GM12892 (cell line): ENCODE measurements at regions not wholly inside any gene's neighbourhood (a gene's known extent, or its start where the extent isn't known, plus 50 kb on each side); places are given as distances from the start of the nearest gene placed in this dataset.
"Not testable (repeated sequence)": the region's sequence is repeated elsewhere in the genome, so short reads cannot be mapped to it uniquely, and the experiment has no call there.

Experiments
- POLR2A ChIP-seq: IDR thresholded peaks from 2 replicates; pipeline ENCODE4 v1.6.1; 2011; ENCODE audit warnings: low read depth, low read length, control low read depth
- POLR2AphosphoS5 ChIP-seq: IDR thresholded peaks from 2 replicates; pipeline ENCODE4 v1.6.1; 2011; ENCODE audit warnings: low read depth, low read length, control low read depth

DNA sequence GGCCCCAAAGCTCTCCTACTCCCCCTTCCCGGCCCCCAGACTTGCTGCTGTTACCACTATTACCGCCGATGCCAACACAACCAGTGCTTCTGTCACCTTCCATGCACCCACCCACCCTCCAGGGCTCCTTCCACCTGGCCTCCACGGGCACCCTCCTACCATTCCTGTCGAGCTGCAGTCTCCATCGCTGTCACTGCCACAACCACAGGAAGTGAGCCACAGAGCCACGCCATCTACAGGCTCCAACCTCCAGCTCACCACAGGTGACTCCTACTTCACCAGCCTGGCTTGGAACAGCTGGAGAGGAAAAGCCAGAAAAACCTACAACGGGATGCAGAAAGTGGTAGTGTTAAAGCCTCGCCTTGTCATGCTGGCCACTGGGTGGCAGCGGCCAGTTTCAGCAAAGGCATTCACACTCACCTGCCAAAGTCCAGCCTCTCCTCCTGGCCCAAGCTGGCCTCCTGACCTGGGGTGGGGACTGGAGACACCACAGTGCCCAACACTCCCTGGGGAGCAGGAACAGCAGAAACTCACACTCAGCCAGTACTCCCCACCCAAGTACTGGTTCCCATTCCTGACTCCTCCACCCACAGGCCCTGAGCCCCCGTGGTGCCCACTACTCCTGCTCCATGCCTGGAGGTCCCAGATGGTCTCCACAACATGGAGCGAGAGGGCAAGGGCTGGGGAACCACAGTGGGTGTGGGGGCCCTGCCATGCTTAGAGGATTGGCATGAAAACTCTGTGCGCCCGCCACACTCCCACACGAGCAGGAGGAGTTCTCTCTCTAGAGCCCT is 66.5 kb upstream of the THOC3 start:
- TF ChIP-seq POLR2A, POLR2AphosphoS5: not testable (repeated sequence)
